ENCODE measurements at regions not wholly inside any gene's neighbourhood (a gene's known extent, or its start where the extent isn't known, plus 50 kb on each side); places are given as distances from the start of the nearest gene placed in this dataset.

- no peak overlapping the region for H3K27ac Mint-ChIP-seq
- CTCF ChIA-PET = no interaction called here
- no peaks in the 10 kb centered on the region for H3K27me3 Mint-ChIP-seq
- H3K9me3 Mint-ChIP-seq = peaks cover 0 to 3% (median 3%) of the 10 kb centered on the region in 3 donors
- POLR2A ChIA-PET = no interaction called here
- Histone ChIP-seq H3K27me3 (replicated peaks in 1 of 2; ENCODE audit: control insufficient read depth in 2 of 2, extremely low read depth in 1 of 2, insufficient read depth in 2 of 2, low read length in 1 of 2) (no peaks in the 10 kb centered on the region), H3K4me3 (ENCODE audit: control insufficient read depth in 1 of 2, extremely low read depth in 1 of 2, low read length in 1 of 2) (no peak overlapping the region), H3K27ac (ENCODE audit: low read length) (no peak overlapping the region), H3K9me3 (no peaks in the 10 kb centered on the region), H3K36me3 (ENCODE audit: control insufficient read depth in 2 of 2, extremely low read depth in 1 of 2, insufficient read depth in 1 of 2, low read length in 1 of 2) (no peaks in the 10 kb centered on the region), H3K4me1 (ENCODE audit: control insufficient read depth in 1 of 2, extremely low read depth in 1 of 2, insufficient read depth in 2 of 2, low read length in 2 of 2) (no peaks in the 10 kb centered on the region)
- H3K4me1 Mint-ChIP-seq = no peaks in the 10 kb centered on the region
- ATAC-seq (replicated peaks in 1 of 4) (no peak), DNase-seq (no peak)
- no peak overlapping the region for H3K4me3 Mint-ChIP-seq
- H3K36me3 Mint-ChIP-seq = no peaks in the 10 kb centered on the region
Observed at GRCh38 chr3:82572721-82573120, 811.3 kb upstream of the GBE1 start.

GRCh38 chr3:82568776-82569338 lies 807.4 kb upstream of the GBE1 start:
- no CpG with 5 or more reads among the region's 3 CpGs for WGBS (ENCODE audit: insufficient coverage)
- H3K27me3 ChIP-seq (replicated peaks in 1 of 2; ENCODE audit: control insufficient read depth in 2 of 2, extremely low read depth in 1 of 2, insufficient read depth in 2 of 2, low read length in 1 of 2) = no peaks in the 10 kb centered on the region
- Mint-ChIP-seq H3K4me1 (no peaks in the 10 kb centered on the region), H3K9me3 (peaks cover 3 to 9% (median 6%) of the 10 kb centered on the region in 3 donors), H3K36me3 (no peaks in the 10 kb centered on the region), H3K27me3 (no peaks in the 10 kb centered on the region), H3K27ac (no peak overlapping the region), H3K4me3 (no peak overlapping the region)
- H3K27ac ChIP-seq (ENCODE audit: low read length) = no peak overlapping the region
- no peaks in the 10 kb centered on the region for H3K9me3 ChIP-seq
- H3K4me3 ChIP-seq (ENCODE audit: control insufficient read depth in 1 of 2, extremely low read depth in 1 of 2, low read length in 1 of 2) = no peak overlapping the region
- H3K36me3 ChIP-seq (ENCODE audit: control insufficient read depth in 2 of 2, extremely low read depth in 1 of 2, insufficient read depth in 1 of 2, low read length in 1 of 2) = no peaks in the 10 kb centered on the region
- CTCF ChIA-PET = no interaction called here
- DNase-seq (no peak), ATAC-seq (replicated peaks in 1 of 4) (no peak)
- POLR2A ChIA-PET = no interaction called here
- H3K4me1 ChIP-seq (ENCODE audit: control insufficient read depth in 1 of 2, extremely low read depth in 1 of 2, insufficient read depth in 2 of 2, low read length in 2 of 2) = no peaks in the 10 kb centered on the region

DNA sequence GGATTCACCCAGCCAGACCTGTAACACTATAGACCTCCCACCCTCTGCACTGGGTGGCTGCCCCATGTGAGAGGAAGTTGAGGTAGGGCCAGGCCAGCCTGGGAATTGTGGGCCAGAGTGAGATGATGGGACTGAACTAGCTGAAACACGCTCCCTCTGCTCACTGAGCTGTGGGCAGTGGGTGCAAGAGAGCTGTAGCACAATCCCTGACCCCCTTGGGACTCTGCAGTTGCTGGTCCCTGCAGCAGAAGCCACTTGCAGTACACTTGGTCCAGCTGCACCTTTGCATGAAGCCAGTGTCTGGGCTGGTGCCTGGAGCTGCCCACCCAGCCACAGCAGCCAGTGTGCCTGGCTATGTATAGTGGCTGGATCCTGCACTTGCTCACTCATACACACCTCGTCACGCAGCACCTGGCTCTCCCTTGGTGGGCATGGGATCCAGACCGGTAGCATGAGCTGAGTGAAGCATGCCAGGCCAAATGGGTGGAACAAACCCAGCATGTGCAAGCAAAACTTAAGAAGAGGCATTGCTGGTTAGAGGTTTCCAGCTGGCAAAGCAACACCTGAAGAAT lies 805.7 kb upstream of the GBE1 start:
- peaks cover 3 to 12% (median 6%) of the 10 kb centered on the region in 3 donors for H3K9me3 Mint-ChIP-seq
- H3K27me3 Mint-ChIP-seq = no peaks in the 10 kb centered on the region
- WGBS (ENCODE audit: insufficient coverage) = 47% methylated on average over 2 of the region's 4 CpGs
- CTCF ChIA-PET = interaction anchor here in 1 of 2 donors (0.6 kb wide), 1 partner anchor 1058 kb away, joined by 5 read pairs; no protein-coding TSS in a partner anchor
- no peaks in the 10 kb centered on the region for H3K36me3 ChIP-seq (ENCODE audit: control insufficient read depth in 2 of 2, extremely low read depth in 1 of 2, insufficient read depth in 1 of 2, low read length in 1 of 2)
- H3K4me1 ChIP-seq (ENCODE audit: control insufficient read depth in 1 of 2, extremely low read depth in 1 of 2, insufficient read depth in 2 of 2, low read length in 2 of 2) = no peaks in the 10 kb centered on the region
- H3K4me3 Mint-ChIP-seq = no peak overlapping the region
- no peaks in the 10 kb centered on the region for H3K27me3 ChIP-seq (replicated peaks in 1 of 2; ENCODE audit: control insufficient read depth in 2 of 2, extremely low read depth in 1 of 2, insufficient read depth in 2 of 2, low read length in 1 of 2)
- H3K4me3 ChIP-seq (ENCODE audit: control insufficient read depth in 1 of 2, extremely low read depth in 1 of 2, low read length in 1 of 2) = no peak overlapping the region
- POLR2A ChIA-PET = no interaction called here
- ATAC-seq (replicated peaks in 1 of 4) (no peak), DNase-seq (no peak)
- no peaks in the 10 kb centered on the region for H3K9me3 ChIP-seq
- H3K4me1 Mint-ChIP-seq = no peaks in the 10 kb centered on the region
- no peaks in the 10 kb centered on the region for H3K36me3 Mint-ChIP-seq
- H3K27ac Mint-ChIP-seq = no peak overlapping the region
- H3K27ac ChIP-seq (ENCODE audit: low read length) = no peak overlapping the region

- Histone ChIP-seq H3K36me3 (ENCODE audit: control insufficient read depth in 2 of 2, extremely low read depth in 1 of 2, insufficient read depth in 1 of 2, low read length in 1 of 2) (no peaks in the 10 kb centered on the region), H3K9me3 (no peaks in the 10 kb centered on the region), H3K4me3 (ENCODE audit: control insufficient read depth in 1 of 2, extremely low read depth in 1 of 2, low read length in 1 of 2) (no peak overlapping the region), H3K4me1 (ENCODE audit: control insufficient read depth in 1 of 2, extremely low read depth in 1 of 2, insufficient read depth in 2 of 2, low read length in 2 of 2) (no peaks in the 10 kb centered on the region), H3K27me3 (replicated peaks in 1 of 2; ENCODE audit: control insufficient read depth in 2 of 2, extremely low read depth in 1 of 2, insufficient read depth in 2 of 2, low read length in 1 of 2) (no peaks in the 10 kb centered on the region), H3K27ac (ENCODE audit: low read length) (no peak overlapping the region)
- ChIA-PET CTCF (no interaction called here), POLR2A (no interaction called here)
- Mint-ChIP-seq H3K4me3 (no peak overlapping the region), H3K27ac (no peak overlapping the region), H3K36me3 (no peaks in the 10 kb centered on the region), H3K9me3 (peaks cover 6 to 23% (median 7%) of the 10 kb centered on the region in 3 donors), H3K27me3 (no peaks in the 10 kb centered on the region), H3K4me1 (no peaks in the 10 kb centered on the region)
- ATAC-seq (replicated peaks in 1 of 4) (no peak), DNase-seq (no peak)
- WGBS (ENCODE audit: insufficient coverage) = no CpG with 5 or more reads among the region's 2 CpGs
Observed at GRCh38 chr3:82562896-82563295, 801.5 kb upstream of the GBE1 start.

DNA sequence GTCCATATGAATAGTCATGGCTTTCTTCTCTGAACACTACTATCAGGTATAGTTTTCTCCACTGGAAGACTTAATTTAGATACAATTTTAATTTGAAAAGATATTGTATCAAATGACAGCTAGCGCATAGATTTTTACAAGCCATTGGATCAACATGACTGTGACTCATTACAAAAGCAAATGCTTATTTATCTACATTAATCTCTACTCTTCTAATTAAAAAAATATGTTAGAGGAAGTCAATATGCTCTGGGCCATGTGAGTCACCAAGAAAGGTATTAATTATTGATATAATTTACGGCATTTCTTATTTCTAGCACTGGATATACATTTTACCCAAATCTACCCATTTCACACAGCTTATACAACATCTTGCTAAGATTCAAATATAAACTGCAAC lies 800.3 kb upstream of the GBE1 start:
- CTCF ChIA-PET = no interaction called here
- H3K9me3 ChIP-seq = no peaks in the 10 kb centered on the region

DNA sequence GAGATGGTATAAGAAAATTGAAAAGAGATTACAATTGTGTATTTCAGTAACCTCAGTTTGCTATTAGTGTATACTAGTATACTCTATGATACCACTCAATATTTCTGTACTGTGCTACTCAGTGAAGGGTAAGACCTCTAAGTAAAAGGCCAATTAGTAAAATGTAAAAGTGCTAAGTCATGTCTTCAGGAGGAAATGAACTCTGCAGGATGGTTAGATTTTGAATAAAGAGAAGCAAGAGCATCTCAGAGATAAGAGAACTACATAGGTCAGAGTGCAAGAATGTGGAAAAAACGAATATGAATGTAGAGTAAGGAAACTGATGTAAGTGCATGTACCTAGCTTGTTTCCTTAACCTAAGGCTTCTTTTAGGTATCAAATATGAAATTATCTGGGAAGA lies 796.6 kb upstream of the GBE1 start:
- CTCF ChIA-PET = no interaction called here
- Mint-ChIP-seq H3K4me1 (no peaks in the 10 kb centered on the region), H3K27me3 (no peaks in the 10 kb centered on the region), H3K36me3 (no peaks in the 10 kb centered on the region), H3K9me3 (peaks cover 4 to 11% (median 4%) of the 10 kb centered on the region in 3 donors), H3K4me3 (no peak overlapping the region), H3K27ac (no peak overlapping the region)
- Histone ChIP-seq H3K4me3 (ENCODE audit: control insufficient read depth in 1 of 2, extremely low read depth in 1 of 2, low read length in 1 of 2) (no peak overlapping the region), H3K27ac (ENCODE audit: low read length) (no peak overlapping the region), H3K36me3 (ENCODE audit: control insufficient read depth in 2 of 2, extremely low read depth in 1 of 2, insufficient read depth in 1 of 2, low read length in 1 of 2) (no peaks in the 10 kb centered on the region), H3K9me3 (no peaks in the 10 kb centered on the region), H3K4me1 (ENCODE audit: control insufficient read depth in 1 of 2, extremely low read depth in 1 of 2, insufficient read depth in 2 of 2, low read length in 2 of 2) (no peaks in the 10 kb centered on the region), H3K27me3 (replicated peaks in 1 of 2; ENCODE audit: control insufficient read depth in 2 of 2, extremely low read depth in 1 of 2, insufficient read depth in 2 of 2, low read length in 1 of 2) (no peaks in the 10 kb centered on the region)
- POLR2A ChIA-PET = interaction anchor here in 1 of 2 donors (0.7 kb wide), 1 partner anchor 256 kb away, joined by 3 read pairs; no protein-coding TSS in a partner anchor
- ATAC-seq (replicated peaks in 1 of 4) = no peak
- WGBS (ENCODE audit: insufficient coverage) = no CpG with 5 or more reads among the region's 1 CpG
- DNase-seq = no peak

More for the DNA sequence above, 800.3 kb upstream of the GBE1 start:
- WGBS (ENCODE audit: insufficient coverage) = no CpG with 5 or more reads among the region's 2 CpGs
- Histone ChIP-seq H3K27me3 (replicated peaks in 1 of 2; ENCODE audit: control insufficient read depth in 2 of 2, extremely low read depth in 1 of 2, insufficient read depth in 2 of 2, low read length in 1 of 2) (no peaks in the 10 kb centered on the region), H3K4me1 (ENCODE audit: control insufficient read depth in 1 of 2, extremely low read depth in 1 of 2, insufficient read depth in 2 of 2, low read length in 2 of 2) (no peaks in the 10 kb centered on the region), H3K36me3 (ENCODE audit: control insufficient read depth in 2 of 2, extremely low read depth in 1 of 2, insufficient read depth in 1 of 2, low read length in 1 of 2) (no peaks in the 10 kb centered on the region), H3K27ac (ENCODE audit: low read length) (no peak overlapping the region), H3K4me3 (ENCODE audit: control insufficient read depth in 1 of 2, extremely low read depth in 1 of 2, low read length in 1 of 2) (no peak overlapping the region)
- H3K27me3 Mint-ChIP-seq = no peaks in the 10 kb centered on the region
- ATAC-seq (replicated peaks in 1 of 4) (no peak), DNase-seq (no peak)
- H3K4me3 Mint-ChIP-seq = no peak overlapping the region
- no peak overlapping the region for H3K27ac Mint-ChIP-seq
- peaks cover 6 to 21% (median 7%) of the 10 kb centered on the region in 3 donors for H3K9me3 Mint-ChIP-seq
- H3K36me3 Mint-ChIP-seq = no peaks in the 10 kb centered on the region
- POLR2A ChIA-PET = no interaction called here
- H3K4me1 Mint-ChIP-seq = no peaks in the 10 kb centered on the region

DNA sequence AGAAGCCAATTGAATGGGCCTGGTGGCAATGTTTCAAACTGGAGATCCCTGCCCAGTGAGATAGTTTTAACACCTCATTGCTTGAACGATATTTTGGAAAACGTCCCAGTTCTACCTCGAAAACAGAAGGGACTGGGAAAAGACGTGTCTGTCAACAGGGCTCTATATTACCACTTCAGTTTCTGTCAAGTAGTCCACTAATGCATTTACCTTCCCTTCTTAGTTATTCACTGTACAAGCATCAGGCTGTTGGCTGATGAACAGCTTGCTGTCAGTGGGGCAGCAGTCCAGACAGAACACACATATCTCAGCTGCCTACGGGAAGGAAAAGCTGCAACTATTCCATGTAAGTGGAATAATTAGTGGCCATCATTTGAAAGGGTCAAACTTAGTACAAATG lies 794.7 kb upstream of the GBE1 start:
- ATAC-seq (replicated peaks in 1 of 4) (no peak), DNase-seq (no peak)
- H3K4me3 Mint-ChIP-seq = no peak overlapping the region
- H3K27me3 ChIP-seq (replicated peaks in 1 of 2; ENCODE audit: control insufficient read depth in 2 of 2, extremely low read depth in 1 of 2, insufficient read depth in 2 of 2, low read length in 1 of 2) = no peaks in the 10 kb centered on the region
- no peaks in the 10 kb centered on the region for H3K4me1 Mint-ChIP-seq
- no peak overlapping the region for H3K4me3 ChIP-seq (ENCODE audit: control insufficient read depth in 1 of 2, extremely low read depth in 1 of 2, low read length in 1 of 2)
- H3K9me3 ChIP-seq = no peaks in the 10 kb centered on the region
- H3K9me3 Mint-ChIP-seq = peaks cover 11 to 14% (median 11%) of the 10 kb centered on the region in 3 donors
- H3K4me1 ChIP-seq (ENCODE audit: control insufficient read depth in 1 of 2, extremely low read depth in 1 of 2, insufficient read depth in 2 of 2, low read length in 2 of 2) = no peaks in the 10 kb centered on the region
- POLR2A ChIA-PET = no interaction called here
- H3K27ac Mint-ChIP-seq = no peak overlapping the region
- CTCF ChIA-PET = no interaction called here
- 86% methylated on average over 5 of the region's 5 CpGs for WGBS (ENCODE audit: insufficient coverage)
- no peak overlapping the region for H3K27ac ChIP-seq (ENCODE audit: low read length)
- H3K36me3 ChIP-seq (ENCODE audit: control insufficient read depth in 2 of 2, extremely low read depth in 1 of 2, insufficient read depth in 1 of 2, low read length in 1 of 2) = no peaks in the 10 kb centered on the region
- H3K36me3 Mint-ChIP-seq = no peaks in the 10 kb centered on the region
- no peaks in the 10 kb centered on the region for H3K27me3 Mint-ChIP-seq
